ENCODE measurements at regions not wholly inside any gene's neighbourhood (a gene's known extent, or its start where the extent isn't known, plus 50 kb on each side); places are given as distances from the start of the nearest gene placed in this dataset.

GRCh38 chr5:168211245-168211644 lies 80.2 kb upstream of the WWC1 start:
- no peaks in the 10 kb centered on the region for H3K9me3 ChIP-seq (ENCODE audit: severe bottlenecking)
- TF ChIP-seq, protein P1, sequence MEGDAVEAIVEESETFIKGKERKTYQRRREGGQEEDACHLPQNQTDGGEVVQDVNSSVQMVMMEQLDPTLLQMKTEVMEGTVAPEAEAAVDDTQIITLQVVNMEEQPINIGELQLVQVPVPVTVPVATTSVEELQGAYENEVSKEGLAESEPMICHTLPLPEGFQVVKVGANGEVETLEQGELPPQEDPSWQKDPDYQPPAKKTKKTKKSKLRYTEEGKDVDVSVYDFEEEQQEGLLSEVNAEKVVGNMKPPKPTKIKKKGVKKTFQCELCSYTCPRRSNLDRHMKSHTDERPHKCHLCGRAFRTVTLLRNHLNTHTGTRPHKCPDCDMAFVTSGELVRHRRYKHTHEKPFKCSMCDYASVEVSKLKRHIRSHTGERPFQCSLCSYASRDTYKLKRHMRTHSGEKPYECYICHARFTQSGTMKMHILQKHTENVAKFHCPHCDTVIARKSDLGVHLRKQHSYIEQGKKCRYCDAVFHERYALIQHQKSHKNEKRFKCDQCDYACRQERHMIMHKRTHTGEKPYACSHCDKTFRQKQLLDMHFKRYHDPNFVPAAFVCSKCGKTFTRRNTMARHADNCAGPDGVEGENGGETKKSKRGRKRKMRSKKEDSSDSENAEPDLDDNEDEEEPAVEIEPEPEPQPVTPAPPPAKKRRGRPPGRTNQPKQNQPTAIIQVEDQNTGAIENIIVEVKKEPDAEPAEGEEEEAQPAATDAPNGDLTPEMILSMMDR (IDR thresholded peaks at IDR 0.05; ENCODE audit: poor library complexity, severe bottlenecking), result no peak
- no peak overlapping the region for H3K4me3 ChIP-seq (ENCODE audit: severe bottlenecking)
- H3K4me1 ChIP-seq (ENCODE audit: insufficient read depth, poor library complexity, severe bottlenecking), result peaks cover 3% of the 10 kb centered on the region
- H3K27me3 ChIP-seq (ENCODE audit: insufficient read depth, poor library complexity, severe bottlenecking), result peaks cover 6% of the 10 kb centered on the region
- DNase-seq (ENCODE audit: low spot score), result no peak
- no peak for ATAC-seq (ENCODE audit: low read depth)
- no peaks in the 10 kb centered on the region for H3K36me3 ChIP-seq (ENCODE audit: low read depth)
- H3K27ac ChIP-seq (ENCODE audit: poor library complexity, severe bottlenecking), result no peak overlapping the region

GRCh38 chr5:168211936-168212335 lies 79.5 kb upstream of the WWC1 start:
- no peak for DNase-seq (ENCODE audit: low spot score)
- no peak for ATAC-seq (ENCODE audit: low read depth)
- no peaks in the 10 kb centered on the region for H3K36me3 ChIP-seq (ENCODE audit: low read depth)

GRCh38 chr5:168214071-168214470 lies 77.4 kb upstream of the WWC1 start:
- DNase-seq (ENCODE audit: low spot score), result no peak
- H3K4me3 ChIP-seq (ENCODE audit: severe bottlenecking), result no peak overlapping the region
- H3K4me1 ChIP-seq (ENCODE audit: insufficient read depth, poor library complexity, severe bottlenecking), result no peaks in the 10 kb centered on the region
- TF ChIP-seq, protein P1 (IDR thresholded peaks at IDR 0.05; ENCODE audit: poor library complexity, severe bottlenecking), result no peak
- peak; percentile 37; the same call in 1 of the 3 replicates for ATAC-seq (ENCODE audit: low read depth)
- peaks cover 6% of the 10 kb centered on the region for H3K27me3 ChIP-seq (ENCODE audit: insufficient read depth, poor library complexity, severe bottlenecking)
- no peak overlapping the region for H3K27ac ChIP-seq (ENCODE audit: poor library complexity, severe bottlenecking)
- no peaks in the 10 kb centered on the region for H3K9me3 ChIP-seq (ENCODE audit: severe bottlenecking)
- H3K36me3 ChIP-seq (ENCODE audit: low read depth), result no peaks in the 10 kb centered on the region

More at GRCh38 chr5:168211936-168212335, 79.5 kb upstream of the WWC1 start:
- peaks cover 3% of the 10 kb centered on the region for H3K4me1 ChIP-seq (ENCODE audit: insufficient read depth, poor library complexity, severe bottlenecking)
- no peaks in the 10 kb centered on the region for H3K9me3 ChIP-seq (ENCODE audit: severe bottlenecking)
- TF ChIP-seq, protein P1 (IDR thresholded peaks at IDR 0.05; ENCODE audit: poor library complexity, severe bottlenecking), result no peak
- no peak overlapping the region for H3K27ac ChIP-seq (ENCODE audit: poor library complexity, severe bottlenecking)
- H3K4me3 ChIP-seq (ENCODE audit: severe bottlenecking), result no peak overlapping the region
- H3K27me3 ChIP-seq (ENCODE audit: insufficient read depth, poor library complexity, severe bottlenecking), result peaks cover 6% of the 10 kb centered on the region

DNA sequence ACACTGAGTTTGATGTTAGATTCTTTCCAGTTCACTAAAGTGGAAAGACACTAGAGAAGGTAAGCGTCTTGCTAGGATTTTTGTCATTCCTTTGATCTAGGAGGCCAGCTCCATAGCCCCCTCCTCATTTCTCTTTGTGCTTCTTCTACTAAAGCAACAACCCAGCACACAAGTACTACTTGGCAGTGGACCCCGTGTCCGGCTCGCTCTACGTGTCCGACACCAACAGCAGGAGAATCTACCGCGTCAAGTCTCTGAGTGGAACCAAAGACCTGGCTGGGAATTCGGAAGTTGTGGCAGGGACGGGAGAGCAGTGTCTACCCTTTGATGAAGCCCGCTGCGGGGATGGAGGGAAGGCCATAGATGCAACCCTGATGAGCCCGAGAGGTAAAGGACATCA lies 76.6 kb upstream of the WWC1 start:
- Histone ChIP-seq H3K36me3 (ENCODE audit: low read depth) (no peaks in the 10 kb centered on the region), H3K27ac (ENCODE audit: poor library complexity, severe bottlenecking) (no peak overlapping the region), H3K9me3 (ENCODE audit: severe bottlenecking) (no peaks in the 10 kb centered on the region), H3K27me3 (ENCODE audit: insufficient read depth, poor library complexity, severe bottlenecking) (peaks cover 6% of the 10 kb centered on the region), H3K4me3 (ENCODE audit: severe bottlenecking) (no peak overlapping the region), H3K4me1 (ENCODE audit: insufficient read depth, poor library complexity, severe bottlenecking) (no peaks in the 10 kb centered on the region)
- ATAC-seq (ENCODE audit: low read depth) (no peak), DNase-seq (ENCODE audit: low spot score) (no peak)
- TF ChIP-seq, protein P1 (IDR thresholded peaks at IDR 0.05; ENCODE audit: poor library complexity, severe bottlenecking), result no peak

- no peak for DNase-seq (ENCODE audit: low spot score)
- TF ChIP-seq, protein P1 (IDR thresholded peaks at IDR 0.05; ENCODE audit: poor library complexity, severe bottlenecking), result no peak
- no peaks in the 10 kb centered on the region for H3K4me1 ChIP-seq (ENCODE audit: insufficient read depth, poor library complexity, severe bottlenecking)
- no peak for ATAC-seq (ENCODE audit: low read depth)
- no peaks in the 10 kb centered on the region for H3K36me3 ChIP-seq (ENCODE audit: low read depth)
- no peak overlapping the region for H3K4me3 ChIP-seq (ENCODE audit: severe bottlenecking)
- H3K27me3 ChIP-seq (ENCODE audit: insufficient read depth, poor library complexity, severe bottlenecking), result peaks cover 6% of the 10 kb centered on the region
- H3K9me3 ChIP-seq (ENCODE audit: severe bottlenecking), result no peaks in the 10 kb centered on the region
- no peak overlapping the region for H3K27ac ChIP-seq (ENCODE audit: poor library complexity, severe bottlenecking)
These were observed 75.8 kb upstream of the WWC1 start for GRCh38 chr5:168215646-168216045.
